IMR-90 (cell line): ENCODE measurements at regions not wholly inside any gene's neighbourhood (a gene's known extent, or its start where the extent isn't known, plus 50 kb on each side); places are given as distances from the start of the nearest gene placed in this dataset.

ENCODE experiments used
- ATAC-seq: fragments of 200-7000 bp; cut with Tn5 transposase; 2 replicates; pipeline ENCODE4 v1.9.1; 2020; ENCODE audit warnings: low read depth, mild to moderate bottlenecking, moderate library complexity
- BruUV-seq: library from RNA; stranded (reverse); fragments of 400-500 nt; replicated peaks from 2 replicates; lab custom pipeline; 2021; lab: Mats Ljungman, UMichigan
- CTCF ChIA-PET: fragments of 300-600 bp; formaldehyde crosslinking; extraction: SDS; loops from one replicate; lab custom pipeline; 2021; ENCODE audit warnings: antibody characterized with exemption; lab: Yijun Ruan, JAX
- POLR2A ChIA-PET: fragments of 300-600 bp; sonication (Branson Sonifier 250); formaldehyde crosslinking; loops from one replicate; lab custom pipeline; 2022; ENCODE audit warnings: antibody characterized with exemption; ENCODE audit not compliant: unreplicated experiment; lab: Charles Lee
- DNase-seq: peaks from one replicate; pipeline ENCODE4 v3.0.0; 2013
- H2AFZ ChIP-seq: replicated peaks from 2 replicates; pipeline ENCODE3; 2013; ENCODE audit warnings: low read length, mild to moderate bottlenecking; ENCODE audit not compliant: poor library complexity
- H2AK5ac ChIP-seq: 2 replicates; pipeline ENCODE4 v1.6.1; 2013; ENCODE audit warnings: low read depth, low read length, inconsistent platforms
- H2AK9ac ChIP-seq: replicated peaks from 2 replicates; pipeline ENCODE3; 2013; ENCODE audit warnings: mild to moderate bottlenecking, low read depth, low read length, moderate library complexity; ENCODE audit not compliant: poor library complexity
- H2BK120ac ChIP-seq: 2 replicates; pipeline ENCODE4 v1.6.1; 2013; ENCODE audit warnings: low read depth, low read length, inconsistent platforms
- H2BK15ac ChIP-seq: 3 replicates; pipeline ENCODE4 v1.6.1; 2013; ENCODE audit warnings: low read depth, low read length, inconsistent platforms
- H2BK20ac ChIP-seq: 2 replicates; pipeline ENCODE4 v1.6.1; 2013; ENCODE audit warnings: low read depth, mild to moderate bottlenecking, inconsistent platforms, low read length, moderate library complexity
- H2BK5ac ChIP-seq: 2 replicates; pipeline ENCODE4 v1.6.1; 2013; ENCODE audit warnings: mild to moderate bottlenecking, low read depth, low read length, inconsistent platforms; ENCODE audit not compliant: poor library complexity, severe bottlenecking
- H3K14ac ChIP-seq: replicated peaks from 2 replicates; pipeline ENCODE4 v1.6.1; 2013; ENCODE audit warnings: low read depth, low read length, inconsistent platforms
- H3K18ac ChIP-seq: 2 replicates; pipeline ENCODE4 v1.6.1; 2013; ENCODE audit warnings: low read depth, low read length, control low read depth
- H3K23ac ChIP-seq: 2 replicates; pipeline ENCODE4 v1.6.1; 2013; ENCODE audit warnings: low read depth, low read length, inconsistent platforms
- H3K27ac ChIP-seq: 2 replicates; pipeline ENCODE4 v1.5.1; 2013; ENCODE audit warnings: mild to moderate bottlenecking, control low read depth, low read length; ENCODE audit not compliant: insufficient read depth
- H3K27me3 ChIP-seq: 2 replicates; pipeline ENCODE4 v1.6.1; 2013; ENCODE audit warnings: low read length; ENCODE audit not compliant: control insufficient read depth, insufficient read depth
- H3K36me3 ChIP-seq: 2 replicates; pipeline ENCODE4 v1.6.1; 2013; ENCODE audit warnings: low read length, mixed read lengths; ENCODE audit not compliant: control insufficient read depth, insufficient read depth
- H3K4ac ChIP-seq: 2 replicates; pipeline ENCODE4 v1.6.1; 2013; ENCODE audit warnings: low read depth, low read length, inconsistent platforms
- H3K4me1 ChIP-seq: 2 replicates; pipeline ENCODE4 v1.6.1; 2013; ENCODE audit warnings: low read length, mixed read lengths; ENCODE audit not compliant: control insufficient read depth, insufficient read depth
- H3K4me2 ChIP-seq: 2 replicates; pipeline ENCODE4 v1.6.1; 2013; ENCODE audit warnings: low read depth, mild to moderate bottlenecking, control low read depth, low read length, moderate library complexity
- H3K4me3 ChIP-seq: 2 replicates; pipeline ENCODE4 v1.5.1; 2013; ENCODE audit warnings: low read depth, mild to moderate bottlenecking, control low read depth, low read length, moderate library complexity; ENCODE audit not compliant: insufficient read depth
- H3K56ac ChIP-seq: 2 replicates; pipeline ENCODE4 v1.6.1; 2013; ENCODE audit warnings: low read length, inconsistent platforms; ENCODE audit not compliant: insufficient read depth; ENCODE audit errors: extremely low read depth
- H3K79me1 ChIP-seq, 2 experiments: 2 replicates each; pipeline ENCODE4 v1.6.1; 2013; ENCODE audit warnings: low read length in 2 of 2, inconsistent platforms in 1 of 2, low read depth in 1 of 2
- H3K9ac ChIP-seq: 2 replicates; pipeline ENCODE4 v1.6.1; 2013; ENCODE audit warnings: low read depth, low read length, control low read depth
- H3K9me1 ChIP-seq: 2 replicates; pipeline ENCODE4 v1.6.1; 2013; ENCODE audit warnings: low read length, inconsistent platforms; ENCODE audit not compliant: insufficient read depth
- H3K9me3 ChIP-seq: 2 replicates; pipeline ENCODE4 v1.6.1; 2013; ENCODE audit warnings: low read length; ENCODE audit not compliant: control insufficient read depth, insufficient read depth
- H4K20me1 ChIP-seq: 2 replicates; pipeline ENCODE4 v1.6.1; 2013; ENCODE audit warnings: low read length, inconsistent platforms; ENCODE audit not compliant: insufficient read depth
- H4K5ac ChIP-seq: 2 replicates; pipeline ENCODE4 v1.6.1; 2013; ENCODE audit warnings: mild to moderate bottlenecking, low read depth, low read length, control low read depth
- H4K8ac ChIP-seq, 2 experiments: 2 replicates each; pipeline ENCODE4 v1.6.1; 2013; ENCODE audit warnings: low read depth in 2 of 2, low read length in 2 of 2, control low read depth in 1 of 2, inconsistent platforms in 1 of 2
- H4K91ac ChIP-seq: 2 replicates; pipeline ENCODE4 v1.6.1; 2013; ENCODE audit warnings: low read depth, low read length, inconsistent platforms; ENCODE audit not compliant: insufficient read depth
- MAZ ChIP-seq: IDR thresholded peaks from 2 replicates; pipeline ENCODE4 v1.6.1; 2012; ENCODE audit warnings: low read depth, mild to moderate bottlenecking, low read length, improper control_type of control experiment, moderate library complexity, borderline replicate concordance
- NFE2L2 ChIP-seq: fragments of 150-350 bp; IDR thresholded peaks from 2 replicates; pipeline ENCODE4 v1.6.1; 2016; ENCODE audit warnings: low read depth, mild to moderate bottlenecking, low read length
- WGBS, 2 experiments: methylation state at CpG; one replicate each; pipeline versions ENCODE4 v1.1.5 to v1.1.7; 2013; ENCODE audit warnings: missing lambda C conversion rate in 2 of 2; ENCODE audit not compliant: insufficient read length in 1 of 2; ENCODE audit errors: extremely low coverage in 2 of 2; 5-methylcytosine and 5-hydroxymethylcytosine counted together
- dilution Hi-C: fragments of 300-500 bp; cut with HindIII; formaldehyde crosslinking; loops from one replicate; pipeline ENCODE4 v1.14.3; 2018; ENCODE audit warnings: low sequenced_read_pairs; ENCODE audit not compliant: unreplicated experiment
- in situ Hi-C: fragments of 300-500 bp; cut with MboI; formaldehyde crosslinking; loops from 3 replicates; pipeline ENCODE4 v1.14.3; 2019; ENCODE audit warnings: low sequenced_read_pairs, inconsistent platforms, mixed read lengths
- intact Hi-C: fragments of 100-400 bp; cut with micrococcal nuclease; formaldehyde crosslinking; loops from 2 replicates; pipeline ENCODE4 v1.10.0; 2022

GRCh38 chr12:38456537-38457120 is 140.1 kb downstream of the ALG10B start:
- Histone ChIP-seq H3K56ac (no peak overlapping the region), H3K4me1 (no peaks in the 10 kb centered on the region), H3K27ac (no peak overlapping the region), H3K79me1 (no peaks in the 10 kb centered on the region), H3K36me3 (no peaks in the 10 kb centered on the region), H4K20me1 (no peaks in the 10 kb centered on the region), H3K14ac (no peak overlapping the region), H3K27me3 (no peaks in the 10 kb centered on the region), H2BK15ac (no peak overlapping the region), H3K4me2 (no peak overlapping the region), H2BK120ac (no peak overlapping the region), H3K9me1 (no peaks in the 10 kb centered on the region), H4K8ac (no peak overlapping the region), H2AFZ (no peak overlapping the region), H3K23ac (no peak overlapping the region), H2AK5ac (no peak overlapping the region), H2AK9ac (no peak overlapping the region), H3K4ac (no peak overlapping the region), H4K5ac (no peak overlapping the region), H2BK20ac (no peak overlapping the region), H4K91ac (no peak overlapping the region), H3K4me3 (no peak overlapping the region), H3K9me3 (0 out of 2 replicates have a peak, but pooled peaks cover 2% of the 10 kb centered on the region), H2BK5ac (no peak overlapping the region), H3K18ac (no peak overlapping the region), H3K9ac (no peak overlapping the region)
- BruUV-seq = no TSS peak
- DNase-seq (no peak), ATAC-seq (no peak)
- in situ Hi-C loops (no loop called here), dilution Hi-C loops (no loop called here), intact Hi-C loops (no loop called here)
- no CpG with 5 or more reads among the region's 2 CpGs for WGBS, 2 experiments
- CTCF ChIA-PET = no interaction called here
- TF ChIP-seq MAZ = no peak
- TF ChIP-seq NFE2L2 = no peak
- POLR2A ChIA-PET = no interaction called here
